ENCODE measurements at regions not wholly inside any gene's neighbourhood (a gene's known extent, or its start where the extent isn't known, plus 50 kb on each side); places are given as distances from the start of the nearest gene placed in this dataset.

GRCh38 chr2:81672923-81673322 is 1368.4 kb upstream of the LRRTM1 start (continued):
- TF ChIP-seq, protein P1, sequence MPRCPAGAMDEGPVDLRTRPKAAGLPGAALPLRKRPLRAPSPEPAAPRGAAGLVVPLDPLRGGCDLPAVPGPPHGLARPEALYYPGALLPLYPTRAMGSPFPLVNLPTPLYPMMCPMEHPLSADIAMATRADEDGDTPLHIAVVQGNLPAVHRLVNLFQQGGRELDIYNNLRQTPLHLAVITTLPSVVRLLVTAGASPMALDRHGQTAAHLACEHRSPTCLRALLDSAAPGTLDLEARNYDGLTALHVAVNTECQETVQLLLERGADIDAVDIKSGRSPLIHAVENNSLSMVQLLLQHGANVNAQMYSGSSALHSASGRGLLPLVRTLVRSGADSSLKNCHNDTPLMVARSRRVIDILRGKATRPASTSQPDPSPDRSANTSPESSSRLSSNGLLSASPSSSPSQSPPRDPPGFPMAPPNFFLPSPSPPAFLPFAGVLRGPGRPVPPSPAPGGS (IDR thresholded peaks at IDR 0.05): no peak

DNA sequence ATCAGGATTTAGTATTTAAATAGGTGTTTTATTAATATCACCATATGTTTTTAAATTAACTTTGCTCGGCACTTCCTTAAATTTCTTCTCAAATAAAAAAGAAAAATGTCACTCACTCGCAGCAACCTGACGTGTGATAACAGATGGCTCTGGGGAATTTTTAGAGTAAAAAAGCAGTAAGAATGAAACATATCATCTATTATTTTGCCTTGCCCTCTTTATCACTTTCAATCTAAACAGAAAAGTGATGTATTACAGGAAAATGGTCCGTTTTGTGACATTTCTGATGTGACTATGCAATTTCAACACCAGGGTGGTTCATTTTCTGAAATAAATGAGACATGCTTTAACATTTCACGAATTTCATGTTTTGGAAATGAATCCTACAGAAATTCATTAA is 1368.0 kb upstream of the LRRTM1 start:
- POLR2A ChIA-PET: no interaction called here
- FAIRE-seq (no peak), ATAC-seq (no peak), DNase-seq (ENCODE audit: low read depth in 1 of 2, low spot score in 1 of 2) (no peak)
- no peak overlapping the region for H3K27ac ChIP-seq
- WGBS (ENCODE audit: missing lambda C conversion rate): 19% methylated on average over 5 of the region's 5 CpGs
- no peak overlapping the region for H3K4me2 ChIP-seq
- no peak for TF ChIP-seq CHD4 (IDR thresholded peaks at IDR 0.05; ENCODE audit: borderline replicate concordance)
- no peak for TF ChIP-seq SREBF2 (IDR thresholded peaks at IDR 0.05)
- TF ChIP-seq HEYL (CRISPR knock-in tag; IDR thresholded peaks at IDR 0.05): no peak
- no peak for TF ChIP-seq NR3C1 (IDR thresholded peaks at IDR 0.05)
- TF ChIP-seq KDM1A (IDR thresholded peaks at IDR 0.05; ENCODE audit: low read depth): no peak
- TF ChIP-seq NFE2L2 (conservative IDR thresholded peaks at IDR 0.05; ENCODE audit: low read length): no peak
- no peak for TF ChIP-seq CHD2 (IDR thresholded peaks at IDR 0.05; ENCODE audit: low read length, partially characterized antibody)
- no peak for TF ChIP-seq KDM5A (IDR thresholded peaks at IDR 0.05)
- TF ChIP-seq ELK1 (IDR thresholded peaks at IDR 0.05; ENCODE audit: low read depth, low read length): no peak
- TF ChIP-seq PHF8 (IDR thresholded peaks at IDR 0.05; ENCODE audit: borderline replicate concordance, low read depth): no peak
- no peak for TF ChIP-seq E2F6 (IDR thresholded peaks at IDR 0.05; ENCODE audit: borderline replicate concordance, low read depth)
- TF ChIP-seq ATOH8 (CRISPR knock-in tag; IDR thresholded peaks at IDR 0.05; ENCODE audit: low read depth): no peak
- TF ChIP-seq EHMT2 (IDR thresholded peaks at IDR 0.05; ENCODE audit: low read depth): no peak
- TF ChIP-seq GATA3 (IDR thresholded peaks at IDR 0.05; ENCODE audit: borderline replicate concordance): no peak
- TF ChIP-seq SMC3 (IDR thresholded peaks at IDR 0.05): no peak
- TF ChIP-seq CBX8 (IDR thresholded peaks at IDR 0.05): no peak
- no peak for TF ChIP-seq ZSCAN20 (CRISPR knock-in tag; IDR thresholded peaks at IDR 0.05)
- TF ChIP-seq POLR2A (IDR thresholded peaks at IDR 0.05; ENCODE audit: low read length): no peak
- no peak for TF ChIP-seq FOSB (CRISPR knock-in tag; IDR thresholded peaks at IDR 0.05)
- CTCF ChIA-PET: no interaction called here
- H3K4me3 ChIP-seq: no peak overlapping the region
- 0 out of 3 replicates have a peak, but pooled peaks cover 4% of the 10 kb centered on the region for H3K9me3 ChIP-seq
- no peaks in the 10 kb centered on the region for H3K4me1 ChIP-seq

GRCh38 chr2:81670885-81671284 is 1366.3 kb upstream of the LRRTM1 start:
- CTCF ChIA-PET: no interaction called here
- TF ChIP-seq E2F6 (IDR thresholded peaks at IDR 0.05; ENCODE audit: borderline replicate concordance, low read depth): no peak
- TF ChIP-seq CEBPB (IDR thresholded peaks at IDR 0.05): 0 out of 4 replicates have a peak, but pooled peaks of 1 of the 2 experiments have one; percentile 12
- ATAC-seq: no peak

More at GRCh38 chr2:81670885-81671284, 1366.3 kb upstream of the LRRTM1 start:
- FAIRE-seq: no peak
- no peak overlapping the region for H3K4me2 ChIP-seq
- DNase-seq (ENCODE audit: low read depth in 1 of 2, low spot score in 1 of 2): no peak
- no peak overlapping the region for H3K4me3 ChIP-seq
- H3K4me1 ChIP-seq: no peaks in the 10 kb centered on the region
- POLR2A ChIA-PET: no interaction called here
- H3K9me3 ChIP-seq: 0 out of 3 replicates have a peak, but pooled peaks cover 4% of the 10 kb centered on the region
- H3K27ac ChIP-seq: no peak overlapping the region
- WGBS (ENCODE audit: missing lambda C conversion rate): 10% methylated on average over 1 of the region's 1 CpG
